ENCODE measurements at regions not wholly inside any gene's neighbourhood (a gene's known extent, or its start where the extent isn't known, plus 50 kb on each side); places are given as distances from the start of the nearest gene placed in this dataset.

DNA sequence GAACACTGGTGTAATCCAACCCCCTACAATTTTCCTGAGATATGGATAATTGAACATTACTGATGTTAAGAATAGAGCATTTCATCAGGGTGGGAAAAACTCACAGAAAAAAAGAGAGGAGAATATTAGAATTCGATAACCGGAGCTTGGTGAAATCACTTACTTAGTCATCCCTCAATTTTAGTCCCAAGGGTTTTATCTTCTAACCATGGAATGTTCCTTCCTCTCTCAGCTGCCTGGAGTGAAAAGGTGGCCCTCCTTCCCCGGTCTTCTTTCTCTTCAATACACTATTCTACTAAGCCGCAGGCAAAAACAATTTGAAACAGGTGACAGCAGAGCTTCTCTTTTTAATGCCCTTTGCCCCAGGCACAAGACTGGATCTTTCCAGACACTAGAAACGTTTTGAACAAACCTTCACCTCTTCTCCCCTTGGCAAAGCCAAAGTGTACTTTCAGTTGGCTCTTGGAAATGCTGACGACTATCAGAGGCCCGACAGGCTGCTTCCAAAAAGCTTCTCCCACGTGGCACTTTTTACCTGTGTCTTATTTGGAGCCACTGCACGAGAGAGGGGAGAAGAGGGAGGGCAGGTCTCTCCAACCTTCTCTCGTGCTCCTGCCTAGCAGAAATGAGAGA lies 543.9 kb downstream of the TLE1 start:
- Histone ChIP-seq H3K9me2 (replicated peaks; ENCODE audit: insufficient read depth, low read length) (no peaks in the 10 kb centered on the region), H3K27ac (ENCODE audit: low read length) (no peak overlapping the region), H3K4me2 (ENCODE audit: low read depth, low read length) (no peak overlapping the region), H3K9me3 (replicated peaks; ENCODE audit: insufficient read depth, low read length) (no peaks in the 10 kb centered on the region), H2AFZ (ENCODE audit: low read length) (no peak overlapping the region), H3K4me1 (ENCODE audit: low read length) (no peaks in the 10 kb centered on the region), H3K27me3 (replicated peaks; ENCODE audit: insufficient read depth, low read length) (no peaks in the 10 kb centered on the region), H4K20me1 (ENCODE audit: insufficient read depth, low read length) (no peaks in the 10 kb centered on the region), H3K79me2 (ENCODE audit: low read length) (no peaks in the 10 kb centered on the region), H3K36me3 (replicated peaks; ENCODE audit: insufficient read depth, low read length) (no peaks in the 10 kb centered on the region), H3K4me3 (ENCODE audit: low read length) (no peak overlapping the region), H3K9ac (ENCODE audit: low read length) (no peak overlapping the region), H3F3A (ENCODE audit: insufficient read depth, low read length) (no peaks in the 10 kb centered on the region)
- no peak for TF ChIP-seq EZH2phosphoT487 (IDR thresholded peaks at IDR 0.05; ENCODE audit: low read length)
- no peak for TF ChIP-seq EZH2 (optimal IDR thresholded peaks at IDR 0.05; ENCODE audit: low read depth, low read length)
- TF ChIP-seq, protein P1, sequence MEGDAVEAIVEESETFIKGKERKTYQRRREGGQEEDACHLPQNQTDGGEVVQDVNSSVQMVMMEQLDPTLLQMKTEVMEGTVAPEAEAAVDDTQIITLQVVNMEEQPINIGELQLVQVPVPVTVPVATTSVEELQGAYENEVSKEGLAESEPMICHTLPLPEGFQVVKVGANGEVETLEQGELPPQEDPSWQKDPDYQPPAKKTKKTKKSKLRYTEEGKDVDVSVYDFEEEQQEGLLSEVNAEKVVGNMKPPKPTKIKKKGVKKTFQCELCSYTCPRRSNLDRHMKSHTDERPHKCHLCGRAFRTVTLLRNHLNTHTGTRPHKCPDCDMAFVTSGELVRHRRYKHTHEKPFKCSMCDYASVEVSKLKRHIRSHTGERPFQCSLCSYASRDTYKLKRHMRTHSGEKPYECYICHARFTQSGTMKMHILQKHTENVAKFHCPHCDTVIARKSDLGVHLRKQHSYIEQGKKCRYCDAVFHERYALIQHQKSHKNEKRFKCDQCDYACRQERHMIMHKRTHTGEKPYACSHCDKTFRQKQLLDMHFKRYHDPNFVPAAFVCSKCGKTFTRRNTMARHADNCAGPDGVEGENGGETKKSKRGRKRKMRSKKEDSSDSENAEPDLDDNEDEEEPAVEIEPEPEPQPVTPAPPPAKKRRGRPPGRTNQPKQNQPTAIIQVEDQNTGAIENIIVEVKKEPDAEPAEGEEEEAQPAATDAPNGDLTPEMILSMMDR (IDR thresholded peaks at IDR 0.05; ENCODE audit: low read length) = no peak
- no peak for DNase-seq

- TF ChIP-seq, protein P1 (IDR thresholded peaks at IDR 0.05; ENCODE audit: low read length) = no peak
- TF ChIP-seq EZH2 (optimal IDR thresholded peaks at IDR 0.05; ENCODE audit: low read depth, low read length) (no peak), EZH2phosphoT487 (IDR thresholded peaks at IDR 0.05; ENCODE audit: low read length) (no peak)
- Histone ChIP-seq H3K27me3 (replicated peaks; ENCODE audit: insufficient read depth, low read length) (no peaks in the 10 kb centered on the region), H3K9ac (ENCODE audit: low read length) (no peak overlapping the region), H3K9me3 (replicated peaks; ENCODE audit: insufficient read depth, low read length) (no peaks in the 10 kb centered on the region), H3K4me2 (ENCODE audit: low read depth, low read length) (no peak overlapping the region), H3K9me2 (replicated peaks; ENCODE audit: insufficient read depth, low read length) (no peaks in the 10 kb centered on the region), H3K4me3 (ENCODE audit: low read length) (no peak overlapping the region), H3K4me1 (ENCODE audit: low read length) (no peaks in the 10 kb centered on the region), H3K27ac (ENCODE audit: low read length) (no peak overlapping the region), H2AFZ (ENCODE audit: low read length) (no peak overlapping the region), H3K36me3 (replicated peaks; ENCODE audit: insufficient read depth, low read length) (no peaks in the 10 kb centered on the region), H3F3A (ENCODE audit: insufficient read depth, low read length) (no peaks in the 10 kb centered on the region), H4K20me1 (ENCODE audit: insufficient read depth, low read length) (no peaks in the 10 kb centered on the region), H3K79me2 (ENCODE audit: low read length) (no peaks in the 10 kb centered on the region)
- no peak for DNase-seq
Measured at GRCh38 chr9:81141961-81142360, 547.4 kb downstream of the TLE1 start.

DNA sequence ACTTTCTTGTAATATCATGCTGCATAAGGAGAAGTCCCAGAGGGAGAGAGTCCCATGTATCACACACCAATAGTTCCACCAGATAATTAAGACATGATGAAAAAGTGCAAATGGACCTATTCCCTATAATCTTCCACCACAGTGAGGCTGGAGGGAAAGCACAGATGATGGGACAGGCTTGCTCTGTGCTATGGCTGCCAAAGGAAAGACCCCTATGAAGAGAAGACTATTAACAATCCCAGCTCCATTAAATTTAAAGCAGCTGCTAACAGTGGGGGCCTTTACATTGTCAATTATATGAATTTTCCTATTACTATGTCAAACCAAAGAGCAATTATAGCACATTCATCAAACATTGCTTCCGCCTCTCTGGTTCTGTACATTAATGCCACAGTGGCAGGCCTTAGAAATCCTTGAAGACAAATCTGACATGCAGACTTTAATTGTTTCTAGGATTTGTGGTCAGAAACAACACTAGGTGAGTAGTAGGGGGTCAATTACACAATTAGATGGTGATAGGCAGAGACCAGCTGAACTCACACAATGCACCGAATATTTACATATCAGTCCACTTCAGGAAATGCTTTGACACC lies 551.3 kb downstream of the TLE1 start:
- Histone ChIP-seq H3K9ac (ENCODE audit: low read length) (no peak overlapping the region), H3K9me2 (replicated peaks; ENCODE audit: insufficient read depth, low read length) (no peaks in the 10 kb centered on the region), H3K27ac (ENCODE audit: low read length) (no peak overlapping the region), H3K4me1 (ENCODE audit: low read length) (no peaks in the 10 kb centered on the region), H4K20me1 (ENCODE audit: insufficient read depth, low read length) (no peaks in the 10 kb centered on the region), H3K79me2 (ENCODE audit: low read length) (no peaks in the 10 kb centered on the region), H3K27me3 (replicated peaks; ENCODE audit: insufficient read depth, low read length) (no peaks in the 10 kb centered on the region), H3K36me3 (replicated peaks; ENCODE audit: insufficient read depth, low read length) (no peaks in the 10 kb centered on the region), H3K4me2 (ENCODE audit: low read depth, low read length) (no peak overlapping the region), H2AFZ (ENCODE audit: low read length) (no peak overlapping the region), H3K4me3 (ENCODE audit: low read length) (no peak overlapping the region), H3F3A (ENCODE audit: insufficient read depth, low read length) (no peaks in the 10 kb centered on the region), H3K9me3 (replicated peaks; ENCODE audit: insufficient read depth, low read length) (no peaks in the 10 kb centered on the region)
- TF ChIP-seq EZH2 (optimal IDR thresholded peaks at IDR 0.05; ENCODE audit: low read depth, low read length) (no peak), EZH2phosphoT487 (IDR thresholded peaks at IDR 0.05; ENCODE audit: low read length) (no peak)
- TF ChIP-seq, protein P1 (IDR thresholded peaks at IDR 0.05; ENCODE audit: low read length) = no peak
- no peak for DNase-seq
